Endodermal cell (in vitro differentiated cells): ENCODE measurements at regions not wholly inside any gene's neighbourhood (a gene's known extent, or its start where the extent isn't known, plus 50 kb on each side); places are given as distances from the start of the nearest gene placed in this dataset.

Source experiments
- DNase-seq: peaks from one replicate; pipeline ENCODE4 v3.0.0-alpha.2; 2017
- H3K27ac ChIP-seq: 2 replicates; pipeline ENCODE4 v1.5.1; 2013; ENCODE audit warnings: mild to moderate bottlenecking, low read depth, low read length, moderate library complexity
- H3K27me3 ChIP-seq: 2 replicates; pipeline ENCODE4 v1.6.1; 2013; ENCODE audit warnings: mild to moderate bottlenecking, low read length, moderate library complexity; ENCODE audit not compliant: insufficient read depth, control insufficient read depth, poor library complexity, severe bottlenecking
- H3K36me3 ChIP-seq: 2 replicates; pipeline ENCODE4 v1.7.0; 2013; ENCODE audit warnings: mild to moderate bottlenecking, low read length, moderate library complexity; ENCODE audit not compliant: control insufficient read depth, insufficient read depth
- H3K4me1 ChIP-seq: one replicate; pipeline ENCODE4 v1.7.0; 2013; ENCODE audit warnings: low read length; ENCODE audit not compliant: control insufficient read depth, insufficient read depth
- H3K4me3 ChIP-seq: 2 replicates; pipeline ENCODE4 v1.5.1; 2013; ENCODE audit warnings: mild to moderate bottlenecking, low read length, moderate library complexity
- H3K9ac ChIP-seq: 2 replicates; pipeline ENCODE4 v1.6.1; 2013; ENCODE audit warnings: mild to moderate bottlenecking, low read length, moderate library complexity; ENCODE audit not compliant: poor library complexity, severe bottlenecking; ENCODE audit errors: extremely low read depth
- H3K9me3 ChIP-seq: 2 replicates; pipeline ENCODE4 v1.6.1; 2013; ENCODE audit warnings: mild to moderate bottlenecking, low read length, moderate library complexity; ENCODE audit not compliant: control insufficient read depth
- H3K27ac Mint-ChIP-seq: 2 replicates; pipeline ENCODE4 v1.8.0; 2020; ENCODE audit warnings: mixed read lengths
- H3K27me3 Mint-ChIP-seq: 2 replicates; pipeline ENCODE4 v1.8.0; 2021; ENCODE audit warnings: mild to moderate bottlenecking, mixed read lengths; ENCODE audit not compliant: insufficient read depth
- H3K36me3 Mint-ChIP-seq: 2 replicates; pipeline ENCODE4 v1.8.0; 2020; ENCODE audit warnings: low read depth, mixed read lengths
- H3K4me1 Mint-ChIP-seq: 2 replicates; pipeline ENCODE4 v1.8.0; 2020; ENCODE audit warnings: mixed read lengths
- H3K4me3 Mint-ChIP-seq: 2 replicates; pipeline ENCODE4 v1.8.0; 2020; ENCODE audit warnings: mild to moderate bottlenecking, moderate library complexity, mixed read lengths
- H3K9me3 Mint-ChIP-seq: 2 replicates; pipeline ENCODE4 v1.8.0; 2020; ENCODE audit warnings: mild to moderate bottlenecking, mixed read lengths
- CTCF ChIP-seq: fragments of 200-600 bp; sonication (generic); conservative IDR thresholded peaks from 2 replicates; pipeline ENCODE4 v1.5.0; 2021; ENCODE audit warnings: antibody characterized with exemption, mild to moderate bottlenecking
- WGBS, 2 experiments: methylation state at CpG; one replicate each; pipeline versions ENCODE4 v1.1.5 to v1.1.7; 2013; ENCODE audit warnings: missing lambda C conversion rate in 2 of 2, mixed read lengths in 1 of 2; ENCODE audit not compliant: insufficient coverage in 1 of 2, insufficient read length in 1 of 2; 5-methylcytosine and 5-hydroxymethylcytosine counted together

- Mint-ChIP-seq H3K27ac (no peak overlapping the region), H3K4me1 (no peaks in the 10 kb centered on the region), H3K36me3 (no peaks in the 10 kb centered on the region), H3K9me3 (no peaks in the 10 kb centered on the region), H3K27me3 (no peaks in the 10 kb centered on the region), H3K4me3 (no peak overlapping the region)
- DNase-seq: no peak
- Histone ChIP-seq H3K9me3 (no peaks in the 10 kb centered on the region), H3K4me1 (no peaks in the 10 kb centered on the region), H3K27me3 (no peaks in the 10 kb centered on the region), H3K36me3 (no peaks in the 10 kb centered on the region), H3K4me3 (no peak overlapping the region), H3K9ac (no peak overlapping the region), H3K27ac (no peak overlapping the region)
- TF ChIP-seq CTCF: no peak
- WGBS, 2 experiments: 96% methylated on average over 3 of the region's 3 CpGs; no CpG with 5 or more reads in 1 of the 2 experiments
Observed at GRCh38 chr3:96266395-96267190, 547.8 kb upstream of the EPHA6 start.

GRCh38 chr3:96267577-96267976 is 546.8 kb upstream of the EPHA6 start:
- Histone ChIP-seq H3K9me3 (no peaks in the 10 kb centered on the region), H3K27me3 (no peaks in the 10 kb centered on the region), H3K4me3 (no peak overlapping the region), H3K9ac (no peak overlapping the region), H3K27ac (no peak overlapping the region), H3K4me1 (no peaks in the 10 kb centered on the region), H3K36me3 (no peaks in the 10 kb centered on the region)
- Mint-ChIP-seq H3K27me3 (no peaks in the 10 kb centered on the region), H3K4me3 (no peak overlapping the region), H3K9me3 (no peaks in the 10 kb centered on the region), H3K27ac (no peak overlapping the region), H3K36me3 (no peaks in the 10 kb centered on the region), H3K4me1 (no peaks in the 10 kb centered on the region)
- TF ChIP-seq CTCF: no peak
- WGBS, 2 experiments: 88 to 100% methylated on average over 3 of the region's 3 CpGs
- DNase-seq: no peak

GRCh38 chr3:96294143-96294542 is 520.3 kb upstream of the EPHA6 start:
- 92 to 100% methylated on average over 4 of the region's 4 CpGs for WGBS, 2 experiments
- Mint-ChIP-seq H3K9me3 (peaks cover 16% of the 10 kb centered on the region), H3K27ac (no peak overlapping the region), H3K27me3 (no peaks in the 10 kb centered on the region), H3K4me1 (no peaks in the 10 kb centered on the region), H3K36me3 (no peaks in the 10 kb centered on the region), H3K4me3 (no peak overlapping the region)
- Histone ChIP-seq H3K4me1 (no peaks in the 10 kb centered on the region), H3K27me3 (no peaks in the 10 kb centered on the region), H3K36me3 (no peaks in the 10 kb centered on the region), H3K27ac (no peak overlapping the region), H3K9me3 (peaks cover 6% of the 10 kb centered on the region), H3K9ac (no peak overlapping the region), H3K4me3 (no peak overlapping the region)
- TF ChIP-seq CTCF: peak; percentile 66
- DNase-seq: no peak
